H1 (cell line): ENCODE measurements at regions not wholly inside any gene's neighbourhood (a gene's known extent, or its start where the extent isn't known, plus 50 kb on each side); places are given as distances from the start of the nearest gene placed in this dataset.

ENCODE experiments used
- ATF3 ChIP-seq: IDR thresholded peaks from 2 replicates; pipeline ENCODE4 v1.6.1; 2011; ENCODE audit warnings: low read depth, mild to moderate bottlenecking, low read length; ENCODE audit not compliant: insufficient read depth
- CTCF ChIP-seq, 3 experiments: IDR thresholded peaks; 1 replicate in 2 of 3; 2 replicates in 1 of 3; pipeline versions ENCODE4 v1.5.1 to v1.6.1; 2011; ENCODE audit warnings: low read length in 3 of 3, mild to moderate bottlenecking in 3 of 3, inconsistent platforms in 2 of 3, low read depth in 1 of 3, moderate library complexity in 1 of 3; ENCODE audit not compliant: insufficient read depth in 1 of 3; ENCODE audit errors: control extremely low read depth in 1 of 3
- E2F6 ChIP-seq: IDR thresholded peaks from 2 replicates; pipeline ENCODE4 v1.6.1; 2012; ENCODE audit warnings: inconsistent platforms
- EGR1 ChIP-seq: IDR thresholded peaks from 2 replicates; pipeline ENCODE4 v1.6.1; 2011; ENCODE audit warnings: low read depth, low read length, borderline replicate concordance
- EP300 ChIP-seq, 2 experiments: IDR thresholded peaks; 1 replicate in 1 of 2; 2 replicates in 1 of 2; pipeline ENCODE4 v1.6.1; 2011 to 2012; ENCODE audit warnings: low read depth in 2 of 2, low read length in 2 of 2, mild to moderate bottlenecking in 2 of 2, borderline replicate concordance in 1 of 2, inconsistent platforms in 1 of 2, moderate library complexity in 1 of 2
- EZH2 ChIP-seq: fragments of 200-600 bp; sonication (generic); IDR thresholded peaks from 2 replicates; pipeline ENCODE4 v1.7.1; 2012; ENCODE audit warnings: low read depth, mild to moderate bottlenecking, moderate library complexity, low read length, inconsistent platforms; ENCODE audit not compliant: severe bottlenecking
- POLR2A ChIP-seq, 2 experiments: IDR thresholded peaks; 1 replicate in 1 of 2; 2 replicates in 1 of 2; pipeline ENCODE4 v1.6.1; 2011; ENCODE audit warnings: low read depth in 2 of 2, low read length in 2 of 2, mild to moderate bottlenecking in 2 of 2; ENCODE audit errors: control extremely low read depth in 1 of 2
- RAD21 ChIP-seq, 2 experiments: IDR thresholded peaks in 1 of 2; conservative IDR thresholded peaks in 1 of 2; 2 replicates each; pipeline ENCODE4 v1.6.1; 2011; ENCODE audit warnings: low read depth in 2 of 2, low read length in 2 of 2, improper control_type of control experiment in 1 of 2, inconsistent platforms in 1 of 2, mild to moderate bottlenecking in 1 of 2, moderate library complexity in 1 of 2
- TBP ChIP-seq: IDR thresholded peaks from 2 replicates; pipeline ENCODE4 v1.6.1; 2011; ENCODE audit warnings: low read depth, low read length, improper control_type of control experiment
- TF ChIP-seq, protein P1 (sequence below): IDR thresholded peaks from 2 replicates; pipeline ENCODE4 v1.6.1; 2012; ENCODE audit warnings: inconsistent platforms

DNA sequence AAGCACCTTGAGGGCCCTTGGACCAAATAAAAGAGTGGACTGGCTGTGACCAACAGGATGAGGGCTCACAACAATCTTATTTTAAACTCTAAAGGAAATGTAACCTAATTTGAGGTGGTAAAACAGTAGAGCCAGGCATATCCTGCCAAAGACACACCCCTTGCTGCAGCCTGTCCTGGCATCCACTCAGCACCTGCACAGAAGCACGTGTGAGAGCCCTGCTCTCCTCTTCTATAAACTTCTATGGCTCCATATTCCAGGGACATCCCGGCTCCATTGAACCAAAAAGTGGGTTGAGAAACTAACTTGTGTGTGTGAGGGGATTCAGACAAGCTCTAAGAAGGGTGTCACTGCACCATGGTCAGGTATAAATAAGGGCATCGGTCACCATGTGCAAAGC lies 190.9 kb upstream of the CHRNA7 start:
- TF ChIP-seq EZH2: no peak
- no peak for TF ChIP-seq EGR1
- TF ChIP-seq, protein P1, sequence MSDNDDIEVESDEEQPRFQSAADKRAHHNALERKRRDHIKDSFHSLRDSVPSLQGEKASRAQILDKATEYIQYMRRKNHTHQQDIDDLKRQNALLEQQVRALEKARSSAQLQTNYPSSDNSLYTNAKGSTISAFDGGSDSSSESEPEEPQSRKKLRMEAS: no peak
- TF ChIP-seq CTCF (IDR thresholded peaks at IDR 0.05; ENCODE audit: control extremely low read depth in 1 of 3, insufficient read depth in 1 of 3, low read depth in 1 of 3, low read length in 3 of 3): no peak
- TF ChIP-seq TBP: no peak
- TF ChIP-seq EP300 (IDR thresholded peaks at IDR 0.05; ENCODE audit: borderline replicate concordance in 1 of 2, low read depth in 2 of 2, low read length in 2 of 2): no peak
- TF ChIP-seq POLR2A (IDR thresholded peaks at IDR 0.05; ENCODE audit: control extremely low read depth in 1 of 2, low read depth in 2 of 2, low read length in 2 of 2): no peak
- no peak for TF ChIP-seq RAD21 (IDR thresholded peaks at IDR 0.05 in 1 of 2, conservative IDR thresholded peaks at IDR 0.05 in 1 of 2; ENCODE audit: low read depth in 2 of 2, low read length in 2 of 2)
- no peak for TF ChIP-seq E2F6
- no peak for TF ChIP-seq ATF3
